Osteocyte (in vitro differentiated cells): ENCODE measurements at regions not wholly inside any gene's neighbourhood (a gene's known extent, or its start where the extent isn't known, plus 50 kb on each side); places are given as distances from the start of the nearest gene placed in this dataset.

Source experiments
- DNase-seq: peaks from one replicate; pipeline ENCODE4 v3.0.0; 2021; ENCODE audit warnings: mixed read lengths; ENCODE audit not compliant: unreplicated experiment; ENCODE audit errors: extremely low spot score
- H3K27ac Mint-ChIP-seq: one replicate; pipeline ENCODE4 v1.8.0; 2021; ENCODE audit warnings: mild to moderate bottlenecking, mixed read lengths; ENCODE audit not compliant: unreplicated experiment
- H3K27me3 Mint-ChIP-seq: one replicate; pipeline ENCODE4 v1.8.0; 2021; ENCODE audit warnings: mixed read lengths; ENCODE audit not compliant: unreplicated experiment
- H3K36me3 Mint-ChIP-seq: one replicate; pipeline ENCODE4 v1.8.0; 2021; ENCODE audit warnings: mixed read lengths; ENCODE audit not compliant: unreplicated experiment
- H3K4me1 Mint-ChIP-seq: one replicate; pipeline ENCODE4 v1.8.0; 2021; ENCODE audit warnings: mixed read lengths; ENCODE audit not compliant: unreplicated experiment
- H3K4me3 Mint-ChIP-seq: one replicate; pipeline ENCODE4 v1.8.0; 2021; ENCODE audit warnings: mild to moderate bottlenecking, moderate library complexity, mixed read lengths; ENCODE audit not compliant: unreplicated experiment
- H3K9me3 Mint-ChIP-seq: one replicate; pipeline ENCODE4 v1.8.0; 2021; ENCODE audit warnings: mixed read lengths; ENCODE audit not compliant: unreplicated experiment
- CTCF ChIP-seq: fragments of 200-600 bp; sonication (generic); IDR thresholded peaks from 2 replicates; pipeline ENCODE4 v1.5.0; 2021; ENCODE audit warnings: antibody characterized with exemption, mild to moderate bottlenecking, moderate library complexity

- Mint-ChIP-seq H3K9me3 (peaks cover 72% of the 10 kb centered on the region), H3K27me3 (no peaks in the 10 kb centered on the region), H3K27ac (no peak overlapping the region), H3K36me3 (no peaks in the 10 kb centered on the region), H3K4me3 (no peak overlapping the region), H3K4me1 (no peaks in the 10 kb centered on the region)
- no peak for DNase-seq
- TF ChIP-seq CTCF, result no peak
Measured at GRCh38 chr13:22422712-22423111, 751.8 kb downstream of the FGF9 start.

GRCh38 chr13:22423261-22423660 is 752.4 kb downstream of the FGF9 start:
- H3K36me3 Mint-ChIP-seq, result no peaks in the 10 kb centered on the region
- no peak for TF ChIP-seq CTCF
- DNase-seq, result no peak
- no peak overlapping the region for H3K27ac Mint-ChIP-seq
- H3K4me3 Mint-ChIP-seq, result no peak overlapping the region
- H3K4me1 Mint-ChIP-seq, result no peaks in the 10 kb centered on the region
- H3K27me3 Mint-ChIP-seq, result no peaks in the 10 kb centered on the region
- peaks cover 67% of the 10 kb centered on the region for H3K9me3 Mint-ChIP-seq

GRCh38 chr13:22425087-22425486 is 754.2 kb downstream of the FGF9 start:
- Mint-ChIP-seq H3K36me3 (no peaks in the 10 kb centered on the region), H3K4me1 (no peaks in the 10 kb centered on the region), H3K4me3 (no peak overlapping the region), H3K9me3 (peaks cover 60% of the 10 kb centered on the region), H3K27ac (no peak overlapping the region), H3K27me3 (no peaks in the 10 kb centered on the region)
- no peak for DNase-seq
- no peak for TF ChIP-seq CTCF

- no peaks in the 10 kb centered on the region for H3K4me1 Mint-ChIP-seq
- no peaks in the 10 kb centered on the region for H3K36me3 Mint-ChIP-seq
- no peaks in the 10 kb centered on the region for H3K27me3 Mint-ChIP-seq
- H3K4me3 Mint-ChIP-seq, result no peak overlapping the region
- H3K27ac Mint-ChIP-seq, result no peak overlapping the region
- peaks cover 55% of the 10 kb centered on the region for H3K9me3 Mint-ChIP-seq
- TF ChIP-seq CTCF, result no peak
- DNase-seq, result no peak
Measured at GRCh38 chr13:22427066-22427465, 753.7 kb upstream of the SGCG start.

GRCh38 chr13:22427783-22428182 is 753.0 kb upstream of the SGCG start:
- TF ChIP-seq CTCF, result no peak
- no peak overlapping the region for H3K4me3 Mint-ChIP-seq
- H3K9me3 Mint-ChIP-seq, result peaks cover 50% of the 10 kb centered on the region
- no peaks in the 10 kb centered on the region for H3K27me3 Mint-ChIP-seq
- no peaks in the 10 kb centered on the region for H3K4me1 Mint-ChIP-seq
- H3K27ac Mint-ChIP-seq, result no peak overlapping the region
- no peak for DNase-seq
- H3K36me3 Mint-ChIP-seq, result no peaks in the 10 kb centered on the region
